Panc1 (cell line): ENCODE measurements at regions not wholly inside any gene's neighbourhood (a gene's known extent, or its start where the extent isn't known, plus 50 kb on each side); places are given as distances from the start of the nearest gene placed in this dataset.

ENCODE experiments used
- POLR2AphosphoS5 ChIP-seq: IDR thresholded peaks from 2 replicates; pipeline ENCODE4 v1.6.1; 2012; ENCODE audit warnings: mild to moderate bottlenecking, low read depth, low read length, moderate library complexity
- TCF7L2 ChIP-seq: IDR thresholded peaks from 2 replicates; pipeline ENCODE4 v1.6.1; 2011; ENCODE audit warnings: mild to moderate bottlenecking, low read depth, low read length, inconsistent platforms
- TF ChIP-seq, protein P1 (sequence below): fragments of 450-650 bp; IDR thresholded peaks from 2 replicates; pipeline ENCODE4 v1.5.1; 2017; ENCODE audit warnings: mild to moderate bottlenecking
- TF ChIP-seq, protein P2 (sequence below), 2 experiments: IDR thresholded peaks; 2 replicates each; pipeline ENCODE4 v1.6.1; 2011 to 2012; ENCODE audit warnings: low read depth in 2 of 2, control low read depth in 1 of 2, low read length in 1 of 2, mild to moderate bottlenecking in 1 of 2, moderate library complexity in 1 of 2; ENCODE audit not compliant: insufficient read depth in 1 of 2

GRCh38 chr4:157934151-157934550 lies 238.7 kb downstream of the GASK1B start:
- TF ChIP-seq, protein P1, sequence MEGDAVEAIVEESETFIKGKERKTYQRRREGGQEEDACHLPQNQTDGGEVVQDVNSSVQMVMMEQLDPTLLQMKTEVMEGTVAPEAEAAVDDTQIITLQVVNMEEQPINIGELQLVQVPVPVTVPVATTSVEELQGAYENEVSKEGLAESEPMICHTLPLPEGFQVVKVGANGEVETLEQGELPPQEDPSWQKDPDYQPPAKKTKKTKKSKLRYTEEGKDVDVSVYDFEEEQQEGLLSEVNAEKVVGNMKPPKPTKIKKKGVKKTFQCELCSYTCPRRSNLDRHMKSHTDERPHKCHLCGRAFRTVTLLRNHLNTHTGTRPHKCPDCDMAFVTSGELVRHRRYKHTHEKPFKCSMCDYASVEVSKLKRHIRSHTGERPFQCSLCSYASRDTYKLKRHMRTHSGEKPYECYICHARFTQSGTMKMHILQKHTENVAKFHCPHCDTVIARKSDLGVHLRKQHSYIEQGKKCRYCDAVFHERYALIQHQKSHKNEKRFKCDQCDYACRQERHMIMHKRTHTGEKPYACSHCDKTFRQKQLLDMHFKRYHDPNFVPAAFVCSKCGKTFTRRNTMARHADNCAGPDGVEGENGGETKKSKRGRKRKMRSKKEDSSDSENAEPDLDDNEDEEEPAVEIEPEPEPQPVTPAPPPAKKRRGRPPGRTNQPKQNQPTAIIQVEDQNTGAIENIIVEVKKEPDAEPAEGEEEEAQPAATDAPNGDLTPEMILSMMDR = no peak
- TF ChIP-seq TCF7L2 = no peak
- TF ChIP-seq, protein P2, sequence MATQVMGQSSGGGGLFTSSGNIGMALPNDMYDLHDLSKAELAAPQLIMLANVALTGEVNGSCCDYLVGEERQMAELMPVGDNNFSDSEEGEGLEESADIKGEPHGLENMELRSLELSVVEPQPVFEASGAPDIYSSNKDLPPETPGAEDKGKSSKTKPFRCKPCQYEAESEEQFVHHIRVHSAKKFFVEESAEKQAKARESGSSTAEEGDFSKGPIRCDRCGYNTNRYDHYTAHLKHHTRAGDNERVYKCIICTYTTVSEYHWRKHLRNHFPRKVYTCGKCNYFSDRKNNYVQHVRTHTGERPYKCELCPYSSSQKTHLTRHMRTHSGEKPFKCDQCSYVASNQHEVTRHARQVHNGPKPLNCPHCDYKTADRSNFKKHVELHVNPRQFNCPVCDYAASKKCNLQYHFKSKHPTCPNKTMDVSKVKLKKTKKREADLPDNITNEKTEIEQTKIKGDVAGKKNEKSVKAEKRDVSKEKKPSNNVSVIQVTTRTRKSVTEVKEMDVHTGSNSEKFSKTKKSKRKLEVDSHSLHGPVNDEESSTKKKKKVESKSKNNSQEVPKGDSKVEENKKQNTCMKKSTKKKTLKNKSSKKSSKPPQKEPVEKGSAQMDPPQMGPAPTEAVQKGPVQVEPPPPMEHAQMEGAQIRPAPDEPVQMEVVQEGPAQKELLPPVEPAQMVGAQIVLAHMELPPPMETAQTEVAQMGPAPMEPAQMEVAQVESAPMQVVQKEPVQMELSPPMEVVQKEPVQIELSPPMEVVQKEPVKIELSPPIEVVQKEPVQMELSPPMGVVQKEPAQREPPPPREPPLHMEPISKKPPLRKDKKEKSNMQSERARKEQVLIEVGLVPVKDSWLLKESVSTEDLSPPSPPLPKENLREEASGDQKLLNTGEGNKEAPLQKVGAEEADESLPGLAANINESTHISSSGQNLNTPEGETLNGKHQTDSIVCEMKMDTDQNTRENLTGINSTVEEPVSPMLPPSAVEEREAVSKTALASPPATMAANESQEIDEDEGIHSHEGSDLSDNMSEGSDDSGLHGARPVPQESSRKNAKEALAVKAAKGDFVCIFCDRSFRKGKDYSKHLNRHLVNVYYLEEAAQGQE (IDR thresholded peaks at IDR 0.05; ENCODE audit: insufficient read depth in 1 of 2, low read depth in 2 of 2, low read length in 1 of 2) = no peak
- no peak for TF ChIP-seq POLR2AphosphoS5
